ENCODE measurements at regions not wholly inside any gene's neighbourhood (a gene's known extent, or its start where the extent isn't known, plus 50 kb on each side); places are given as distances from the start of the nearest gene placed in this dataset.

DNA sequence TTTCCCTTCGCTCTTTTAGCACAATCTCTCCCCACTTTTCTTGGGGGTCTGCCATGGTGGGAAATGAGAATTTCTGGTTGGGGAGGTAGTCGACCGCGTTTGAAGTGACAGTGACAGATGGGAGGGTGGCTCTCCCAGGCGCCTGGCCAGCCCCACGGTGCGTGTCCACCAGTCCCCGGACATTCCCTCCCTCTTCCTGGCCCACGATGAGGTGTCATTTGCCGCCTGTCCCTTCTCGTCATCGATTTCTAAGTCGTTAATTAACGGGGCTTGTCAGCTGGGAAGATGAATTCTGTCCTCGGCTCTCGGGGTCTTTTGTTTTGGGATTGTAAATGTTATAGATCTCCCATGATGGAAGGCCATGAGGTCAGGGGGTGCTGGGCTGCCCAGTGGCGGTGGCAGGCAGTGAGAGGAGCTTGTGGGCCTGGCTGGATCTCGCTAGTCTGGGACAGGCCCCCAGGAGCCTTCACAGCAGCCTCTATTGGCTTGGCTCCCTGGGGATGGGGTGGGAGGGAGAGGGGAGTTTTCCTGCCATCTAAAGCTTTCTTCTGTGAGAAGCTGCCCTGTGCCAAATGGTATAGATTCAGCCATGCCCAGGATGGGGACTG, 164.2 kb downstream of the MRM1 start:
- no peak for TF ChIP-seq POLR2A (IDR thresholded peaks at IDR 0.05)
- no peak for TF ChIP-seq CTCF (IDR thresholded peaks at IDR 0.05)
- no peak for TF ChIP-seq EP300 (IDR thresholded peaks at IDR 0.05)
- no peak for TF ChIP-seq POLR2AphosphoS5 (IDR thresholded peaks at IDR 0.05)

Measured in suprapubic skin (tissue), 4 donors.